Rectal smooth muscle tissue (tissue), 1 donor: ENCODE measurements at regions not wholly inside any gene's neighbourhood (a gene's known extent, or its start where the extent isn't known, plus 50 kb on each side); places are given as distances from the start of the nearest gene placed in this dataset.

Experiments
- H3K27ac ChIP-seq: one replicate; pipeline ENCODE4 v1.7.0; 2013; ENCODE audit warnings: low read depth, low read length, inconsistent platforms
- H3K27me3 ChIP-seq: one replicate; pipeline ENCODE4 v1.7.0; 2013; ENCODE audit warnings: low read length; ENCODE audit not compliant: control insufficient read depth, insufficient read depth
- H3K36me3 ChIP-seq: one replicate; pipeline ENCODE4 v1.7.0; 2013; ENCODE audit warnings: low read length; ENCODE audit not compliant: control insufficient read depth, insufficient read depth
- H3K4me1 ChIP-seq: one replicate; pipeline ENCODE4 v1.7.0; 2013; ENCODE audit warnings: low read length; ENCODE audit not compliant: control insufficient read depth, insufficient read depth
- H3K4me3 ChIP-seq: one replicate; pipeline ENCODE4 v1.7.0; 2013; ENCODE audit warnings: low read length
- H3K9ac ChIP-seq: one replicate; pipeline ENCODE4 v1.7.0; 2013; ENCODE audit warnings: low read length

DNA sequence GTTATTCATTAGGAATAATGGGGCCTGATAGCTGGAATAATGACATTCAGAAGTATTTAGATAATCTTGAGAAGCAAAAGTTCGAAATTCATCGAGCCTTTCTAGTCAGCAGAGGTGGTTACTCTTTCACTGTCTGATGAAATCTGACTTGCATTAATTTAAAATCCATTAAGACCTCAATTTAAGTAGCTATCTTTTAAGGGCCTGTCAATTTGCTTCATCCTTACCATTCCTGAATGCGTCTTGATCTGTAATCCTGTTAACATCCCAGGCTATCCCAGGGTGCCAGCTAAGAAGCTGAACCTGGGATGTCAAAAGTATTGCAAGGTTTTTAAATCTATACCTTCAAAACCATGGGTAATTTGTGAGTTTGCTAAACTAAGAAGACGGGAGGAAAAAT is 1491.0 kb upstream of the MIR17HG start:
- H3K27ac ChIP-seq, result no peak overlapping the region
- no peak overlapping the region for H3K9ac ChIP-seq
- no peaks in the 10 kb centered on the region for H3K4me1 ChIP-seq
- H3K36me3 ChIP-seq, result no peaks in the 10 kb centered on the region
- H3K4me3 ChIP-seq, result no peak overlapping the region
- H3K27me3 ChIP-seq, result no peaks in the 10 kb centered on the region

- H3K4me1 ChIP-seq, result no peaks in the 10 kb centered on the region
- H3K27ac ChIP-seq, result no peak overlapping the region
- no peak overlapping the region for H3K9ac ChIP-seq
- no peaks in the 10 kb centered on the region for H3K27me3 ChIP-seq
- no peak overlapping the region for H3K4me3 ChIP-seq
- H3K36me3 ChIP-seq, result no peaks in the 10 kb centered on the region
Observed at GRCh38 chr13:89857502-89857901, 1490.0 kb upstream of the MIR17HG start.

- Histone ChIP-seq H3K27me3 (no peaks in the 10 kb centered on the region), H3K36me3 (no peaks in the 10 kb centered on the region), H3K9ac (no peak overlapping the region), H3K4me3 (no peak overlapping the region), H3K4me1 (no peaks in the 10 kb centered on the region), H3K27ac (no peak overlapping the region)
Observed at GRCh38 chr13:89862011-89862690, 1485.3 kb upstream of the MIR17HG start.

DNA sequence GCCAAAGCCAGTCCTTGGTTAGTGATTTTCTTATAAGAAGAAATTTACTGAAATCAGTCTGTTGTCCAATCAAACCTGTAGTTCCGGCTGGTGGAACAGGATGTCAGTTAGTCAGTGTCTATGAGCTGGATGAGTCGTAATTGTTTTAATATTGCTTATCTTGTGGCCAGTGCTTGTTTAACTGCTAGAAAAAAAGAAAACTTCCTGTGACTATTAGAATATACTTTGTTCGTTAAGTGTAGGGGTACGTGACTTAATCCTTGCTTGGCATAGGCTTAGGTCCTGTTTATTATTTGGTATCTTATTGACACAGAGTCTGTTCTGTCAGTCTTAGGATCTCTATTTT is 1484.8 kb upstream of the MIR17HG start:
- H3K4me1 ChIP-seq, result no peaks in the 10 kb centered on the region
- H3K36me3 ChIP-seq, result no peaks in the 10 kb centered on the region
- H3K27me3 ChIP-seq, result no peaks in the 10 kb centered on the region
- H3K4me3 ChIP-seq, result no peak overlapping the region
- no peak overlapping the region for H3K27ac ChIP-seq
- no peak overlapping the region for H3K9ac ChIP-seq

- Histone ChIP-seq H3K9ac (no peak overlapping the region), H3K4me1 (no peaks in the 10 kb centered on the region), H3K4me3 (no peak overlapping the region), H3K27me3 (no peaks in the 10 kb centered on the region), H3K27ac (no peak overlapping the region), H3K36me3 (no peaks in the 10 kb centered on the region)
Observed at GRCh38 chr13:89865164-89866064, 1482.1 kb upstream of the MIR17HG start.

- Histone ChIP-seq H3K27ac (no peak overlapping the region), H3K9ac (no peak overlapping the region), H3K4me3 (no peak overlapping the region), H3K4me1 (no peaks in the 10 kb centered on the region), H3K36me3 (no peaks in the 10 kb centered on the region), H3K27me3 (no peaks in the 10 kb centered on the region)
Observed at GRCh38 chr13:89869312-89869711, 1478.2 kb upstream of the MIR17HG start.

- H3K4me3 ChIP-seq, result no peak overlapping the region
- no peaks in the 10 kb centered on the region for H3K36me3 ChIP-seq
- no peaks in the 10 kb centered on the region for H3K4me1 ChIP-seq
- no peak overlapping the region for H3K27ac ChIP-seq
- no peaks in the 10 kb centered on the region for H3K27me3 ChIP-seq
- no peak overlapping the region for H3K9ac ChIP-seq
Observed at GRCh38 chr13:89878904-89879303, 1468.6 kb upstream of the MIR17HG start.

GRCh38 chr13:89880201-89880600 is 1467.3 kb upstream of the MIR17HG start:
- Histone ChIP-seq H3K4me1 (no peaks in the 10 kb centered on the region), H3K36me3 (no peaks in the 10 kb centered on the region), H3K27me3 (no peaks in the 10 kb centered on the region)

GRCh38 chr13:89883893-89884448 is 1463.5 kb upstream of the MIR17HG start:
- Histone ChIP-seq H3K9ac (no peak overlapping the region), H3K27ac (no peak overlapping the region), H3K4me1 (no peaks in the 10 kb centered on the region), H3K36me3 (no peaks in the 10 kb centered on the region), H3K27me3 (no peaks in the 10 kb centered on the region), H3K4me3 (no peak overlapping the region)

More at GRCh38 chr13:89880201-89880600, 1467.3 kb upstream of the MIR17HG start:
- Histone ChIP-seq H3K4me3 (no peak overlapping the region), H3K9ac (no peak overlapping the region), H3K27ac (no peak overlapping the region)

DNA sequence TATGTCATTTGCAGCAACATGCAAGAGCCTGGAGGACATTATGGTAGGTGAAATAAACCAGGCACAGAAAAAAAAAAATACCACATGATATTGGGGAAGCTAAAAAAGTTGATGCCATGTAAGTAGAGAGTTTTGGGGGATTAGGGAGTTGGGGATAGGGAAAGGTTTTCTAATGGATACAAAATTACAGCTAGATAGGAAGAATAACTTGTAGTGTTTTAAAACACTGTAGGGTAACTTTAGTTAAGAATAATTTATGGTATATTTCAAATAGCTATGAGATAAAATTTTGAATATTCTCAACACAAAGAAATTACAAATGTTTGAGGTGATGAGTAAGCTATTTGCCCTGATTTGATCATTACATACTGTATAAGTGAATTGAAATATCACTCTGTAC is 1456.7 kb upstream of the MIR17HG start:
- Histone ChIP-seq H3K27me3 (no peaks in the 10 kb centered on the region), H3K4me1 (no peaks in the 10 kb centered on the region), H3K9ac (no peak overlapping the region), H3K4me3 (no peak overlapping the region), H3K27ac (no peak overlapping the region), H3K36me3 (no peaks in the 10 kb centered on the region)

DNA sequence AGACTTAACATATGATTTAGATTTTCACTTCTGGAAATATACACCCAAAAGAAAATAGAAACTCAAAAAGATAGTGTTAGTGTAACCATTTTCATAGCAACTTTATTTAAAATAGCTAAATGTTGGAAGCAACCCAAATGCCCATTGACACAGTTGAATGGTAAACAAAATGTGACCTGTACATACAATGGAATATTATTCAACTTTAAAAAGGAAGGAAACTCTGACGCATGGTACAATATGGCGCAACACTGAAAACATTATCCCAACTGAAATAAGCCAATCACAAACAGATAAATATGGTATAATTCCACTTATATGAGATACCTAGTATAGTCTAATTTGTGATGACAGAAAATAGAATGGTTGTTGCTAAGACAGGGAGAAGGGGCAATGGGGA is 1456.1 kb upstream of the MIR17HG start:
- H3K4me3 ChIP-seq, result no peak overlapping the region
- no peak overlapping the region for H3K27ac ChIP-seq
- H3K4me1 ChIP-seq, result no peaks in the 10 kb centered on the region
- no peaks in the 10 kb centered on the region for H3K27me3 ChIP-seq
- H3K9ac ChIP-seq, result no peak overlapping the region
- no peaks in the 10 kb centered on the region for H3K36me3 ChIP-seq

DNA sequence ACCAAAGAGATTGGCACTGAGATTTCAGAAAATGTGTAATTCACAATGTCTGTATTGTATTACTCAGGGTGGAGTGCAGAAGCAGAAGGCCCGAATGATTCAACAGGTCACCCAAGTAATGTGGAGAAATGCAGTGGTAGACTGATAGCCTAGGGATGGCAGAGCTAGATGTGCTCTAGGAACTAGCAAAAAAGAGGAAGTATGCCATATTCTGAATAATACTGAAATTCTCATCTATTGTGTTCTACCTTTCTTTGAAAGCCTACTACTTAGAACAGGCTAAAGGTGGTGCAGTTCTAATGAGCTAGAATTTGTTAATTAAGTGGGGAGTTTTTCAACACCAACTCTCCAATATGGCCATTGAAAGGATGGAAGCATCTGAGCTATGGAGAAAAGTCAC is 1449.8 kb upstream of the MIR17HG start:
- H3K27ac ChIP-seq, result no peak overlapping the region
- H3K36me3 ChIP-seq, result no peaks in the 10 kb centered on the region
- no peaks in the 10 kb centered on the region for H3K27me3 ChIP-seq
- no peak overlapping the region for H3K9ac ChIP-seq
- no peaks in the 10 kb centered on the region for H3K4me1 ChIP-seq
- no peak overlapping the region for H3K4me3 ChIP-seq
